Vagina (tissue), 2 donors: ENCODE measurements at regions not wholly inside any gene's neighbourhood (a gene's known extent, or its start where the extent isn't known, plus 50 kb on each side); places are given as distances from the start of the nearest gene placed in this dataset.
A peak's percentile ranks its signal among the peaks of the same experiment; 100 is the strongest.

ENCODE experiments used
- DNase-seq, 2 donors: peaks; one replicate each; pipeline ENCODE4 v3.0.0-alpha.2; 2017; ENCODE audit errors: extremely low spot score in 2 of 2
- H3K27ac ChIP-seq: fragments of 200-600 bp; sonication (generic); one replicate; pipeline ENCODE4 v1.5.1; 2019
- H3K27me3 ChIP-seq: fragments of 200-600 bp; sonication (generic); one replicate; pipeline ENCODE4 v1.5.1; 2019
- H3K36me3 ChIP-seq, 2 donors: fragments of 200-600 bp; sonication (generic); one replicate each; pipeline ENCODE4 v1.5.1; 2017 to 2019
- H3K4me1 ChIP-seq: fragments of 200-600 bp; sonication (generic); one replicate; pipeline ENCODE4 v1.5.1; 2019
- H3K4me3 ChIP-seq, 2 donors: fragments of 200-600 bp; sonication (generic); 1 replicate in 1 of 2; 2 replicates in 1 of 2; pipeline ENCODE4 v1.5.1; 2016 to 2019
- H3K9me3 ChIP-seq: fragments of 200-600 bp; sonication (generic); one replicate; pipeline ENCODE4 v1.5.1; 2019
- POLR2A ChIP-seq, 2 donors: fragments of 450-650 bp; IDR thresholded peaks; one replicate each; pipeline ENCODE4 v1.6.1; 2017; ENCODE audit warnings: antibody characterized with exemption in 2 of 2, mild to moderate bottlenecking in 2 of 2, moderate library complexity in 2 of 2
- POLR2AphosphoS5 ChIP-seq, 2 donors: sonication (generic); formaldehyde crosslinking; IDR thresholded peaks; one replicate each; pipeline ENCODE4 v1.9.0; 2017; ENCODE audit warnings: antibody characterized with exemption in 2 of 2, mild to moderate bottlenecking in 2 of 2, low read depth in 1 of 2; ENCODE audit not compliant: insufficient read depth in 1 of 2
- intact Hi-C: fragments of 100-400 bp; cut with DNase I; formaldehyde crosslinking; loops from one replicate; pipeline ENCODE4 v1.15.1; 2023
- TF ChIP-seq, protein P1 (sequence below), 3 experiments: fragments of 450-650 bp in 2 of 3; fragments of 200-600 bp in 1 of 3; sonication (generic) in 1 of 3; IDR thresholded peaks; one replicate each; pipeline ENCODE4 v1.5.1; 2017 to 2019; ENCODE audit warnings: antibody characterized with exemption in 3 of 3, mild to moderate bottlenecking in 2 of 3, moderate library complexity in 2 of 3

DNA sequence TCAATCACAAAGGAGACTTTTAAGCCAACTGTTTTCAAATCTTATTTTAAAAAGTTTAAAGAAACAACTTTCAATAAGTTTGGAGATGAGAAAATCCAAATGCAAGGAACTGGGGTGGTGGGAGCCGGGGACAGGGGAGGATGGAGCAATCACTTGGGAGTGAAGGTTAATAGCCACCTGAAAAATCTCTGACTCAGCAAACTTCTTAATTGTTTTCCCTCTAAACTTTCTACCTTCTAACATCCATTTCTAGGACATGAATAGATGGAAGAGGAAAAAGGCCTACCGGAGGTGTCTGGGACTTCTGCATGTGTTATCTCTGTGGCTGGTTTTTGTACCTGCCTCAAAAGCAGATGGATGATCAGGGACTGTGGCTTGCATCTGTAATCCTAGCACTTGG is 360.6 kb downstream of the OSTF1 start:
- TF ChIP-seq POLR2AphosphoS5 (IDR thresholded peaks at IDR 0.05; ENCODE audit: insufficient read depth in 1 of 2, low read depth in 1 of 2), result no peak
- TF ChIP-seq, protein P1, sequence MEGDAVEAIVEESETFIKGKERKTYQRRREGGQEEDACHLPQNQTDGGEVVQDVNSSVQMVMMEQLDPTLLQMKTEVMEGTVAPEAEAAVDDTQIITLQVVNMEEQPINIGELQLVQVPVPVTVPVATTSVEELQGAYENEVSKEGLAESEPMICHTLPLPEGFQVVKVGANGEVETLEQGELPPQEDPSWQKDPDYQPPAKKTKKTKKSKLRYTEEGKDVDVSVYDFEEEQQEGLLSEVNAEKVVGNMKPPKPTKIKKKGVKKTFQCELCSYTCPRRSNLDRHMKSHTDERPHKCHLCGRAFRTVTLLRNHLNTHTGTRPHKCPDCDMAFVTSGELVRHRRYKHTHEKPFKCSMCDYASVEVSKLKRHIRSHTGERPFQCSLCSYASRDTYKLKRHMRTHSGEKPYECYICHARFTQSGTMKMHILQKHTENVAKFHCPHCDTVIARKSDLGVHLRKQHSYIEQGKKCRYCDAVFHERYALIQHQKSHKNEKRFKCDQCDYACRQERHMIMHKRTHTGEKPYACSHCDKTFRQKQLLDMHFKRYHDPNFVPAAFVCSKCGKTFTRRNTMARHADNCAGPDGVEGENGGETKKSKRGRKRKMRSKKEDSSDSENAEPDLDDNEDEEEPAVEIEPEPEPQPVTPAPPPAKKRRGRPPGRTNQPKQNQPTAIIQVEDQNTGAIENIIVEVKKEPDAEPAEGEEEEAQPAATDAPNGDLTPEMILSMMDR (IDR thresholded peaks at IDR 0.05), result no peak
- TF ChIP-seq POLR2A (IDR thresholded peaks at IDR 0.05), result no peak
- peaks cover 44% of the 10 kb centered on the region for H3K4me1 ChIP-seq
- H3K9me3 ChIP-seq, result no peaks in the 10 kb centered on the region
- DNase-seq, result no peak
- H3K4me3 ChIP-seq, result no peak overlapping the region
- H3K27me3 ChIP-seq, result no peaks in the 10 kb centered on the region
- intact Hi-C loops, result no loop called here
- no peaks in the 10 kb centered on the region for H3K36me3 ChIP-seq
- H3K27ac ChIP-seq, result peak overlapping the region; percentile 57

DNA sequence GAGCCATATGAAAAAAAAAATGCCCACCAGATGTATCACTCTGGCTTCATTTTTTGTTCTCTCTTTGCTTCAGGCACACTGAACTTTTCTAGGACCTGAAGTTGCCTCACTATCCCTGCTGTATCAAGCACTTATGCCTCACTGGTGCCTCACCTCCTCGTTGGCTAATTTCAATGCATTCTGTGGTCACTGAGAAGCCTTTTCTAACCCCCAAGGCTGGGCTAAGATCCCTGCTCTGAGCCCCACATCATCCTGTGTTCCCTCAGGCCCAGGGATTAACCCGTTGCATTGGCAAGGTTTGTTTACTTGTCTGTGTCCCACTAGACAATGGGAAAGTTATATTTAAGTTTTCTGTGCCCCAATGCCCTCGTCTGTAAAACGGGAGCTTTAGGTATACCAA is 362.7 kb downstream of the OSTF1 start:
- H3K36me3 ChIP-seq, result no peaks in the 10 kb centered on the region
- H3K9me3 ChIP-seq, result no peaks in the 10 kb centered on the region
- intact Hi-C loops, result no loop called here
- H3K27me3 ChIP-seq, result no peaks in the 10 kb centered on the region
- no peak overlapping the region for H3K27ac ChIP-seq
- peaks cover 51% of the 10 kb centered on the region for H3K4me1 ChIP-seq
- H3K4me3 ChIP-seq, result no peak overlapping the region
- DNase-seq, result no peak
- TF ChIP-seq POLR2A (IDR thresholded peaks at IDR 0.05), result no peak
- no peak for TF ChIP-seq POLR2AphosphoS5 (IDR thresholded peaks at IDR 0.05; ENCODE audit: insufficient read depth in 1 of 2, low read depth in 1 of 2)
- TF ChIP-seq, protein P1 (IDR thresholded peaks at IDR 0.05), result no peak

DNA sequence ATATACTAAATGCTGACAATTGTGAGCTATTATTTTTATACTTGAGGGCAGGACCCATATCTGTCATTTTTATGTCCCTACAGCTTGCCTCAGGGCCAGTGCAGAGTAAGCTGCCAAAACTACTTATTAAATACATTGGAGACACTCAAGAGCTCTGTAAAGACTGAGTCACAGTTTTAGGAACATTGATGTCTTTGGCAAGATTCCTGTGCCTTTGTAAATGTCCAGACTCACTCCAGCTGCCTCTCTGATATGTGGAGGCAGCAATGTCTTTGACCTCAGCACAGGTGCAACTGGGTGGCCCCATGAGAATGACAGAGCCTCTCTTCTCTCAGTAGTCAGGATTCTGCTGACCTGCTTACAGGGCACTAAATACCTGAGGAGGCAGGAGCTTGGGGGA is 363.2 kb downstream of the OSTF1 start:
- Histone ChIP-seq H3K27me3 (no peaks in the 10 kb centered on the region), H3K4me3 (no peak overlapping the region), H3K4me1 (peaks cover 56% of the 10 kb centered on the region), H3K9me3 (no peaks in the 10 kb centered on the region), H3K36me3 (no peaks in the 10 kb centered on the region), H3K27ac (no peak overlapping the region)
- intact Hi-C loops, result no loop called here
- TF ChIP-seq, protein P1 (IDR thresholded peaks at IDR 0.05), result no peak
- TF ChIP-seq POLR2AphosphoS5 (IDR thresholded peaks at IDR 0.05; ENCODE audit: insufficient read depth in 1 of 2, low read depth in 1 of 2) (no peak), POLR2A (IDR thresholded peaks at IDR 0.05) (no peak)
- DNase-seq, result no peak

DNA sequence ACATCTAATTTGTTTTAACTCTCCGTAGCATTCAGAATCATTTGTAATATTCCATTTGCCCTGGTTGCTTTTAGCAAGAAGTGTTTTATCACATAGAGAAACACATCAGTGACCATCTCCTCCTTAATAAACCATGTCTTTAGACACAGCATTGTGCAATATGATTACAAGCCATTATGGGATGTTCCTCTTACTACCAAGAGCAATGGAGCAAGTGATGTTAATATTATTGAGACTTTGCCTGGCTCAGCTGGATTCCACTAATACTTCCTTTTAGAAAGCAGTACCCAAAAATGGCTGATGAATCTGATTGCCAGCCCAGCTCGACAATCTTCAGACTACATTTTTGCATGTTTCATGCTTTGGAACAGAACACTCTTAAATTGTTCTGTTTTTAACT is 364.2 kb downstream of the OSTF1 start:
- Histone ChIP-seq H3K9me3 (no peaks in the 10 kb centered on the region), H3K4me1 (peaks cover 58% of the 10 kb centered on the region), H3K4me3 (no peak overlapping the region), H3K36me3 (no peaks in the 10 kb centered on the region), H3K27me3 (no peaks in the 10 kb centered on the region), H3K27ac (no peak overlapping the region)
- TF ChIP-seq POLR2AphosphoS5 (IDR thresholded peaks at IDR 0.05; ENCODE audit: insufficient read depth in 1 of 2, low read depth in 1 of 2), result no peak
- no peak for TF ChIP-seq POLR2A (IDR thresholded peaks at IDR 0.05)
- TF ChIP-seq, protein P1 (IDR thresholded peaks at IDR 0.05), result no peak
- intact Hi-C loops, result no loop called here
- no peak for DNase-seq

DNA sequence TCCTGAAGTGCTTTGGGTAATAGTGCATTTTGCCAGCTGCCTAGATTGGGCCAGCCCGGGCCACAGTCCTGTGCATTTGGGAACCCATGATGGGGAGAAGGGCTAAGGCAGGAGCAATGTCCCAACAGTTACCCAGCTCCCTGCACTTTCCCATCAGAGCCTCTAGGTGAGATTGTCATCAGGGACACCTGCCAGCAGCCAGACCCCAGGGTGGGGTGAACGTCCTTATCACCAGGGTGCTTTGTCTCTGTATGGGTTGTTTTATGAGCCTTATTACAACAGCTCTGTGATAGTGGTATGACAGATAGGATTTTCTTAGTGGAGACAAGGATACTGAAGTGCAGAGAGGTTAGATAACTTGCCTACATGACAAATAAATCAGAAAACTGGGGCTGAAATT is 365.7 kb downstream of the OSTF1 start:
- intact Hi-C loops, result no loop called here
- no peak for DNase-seq
- H3K4me3 ChIP-seq, result no peak overlapping the region
- no peaks in the 10 kb centered on the region for H3K27me3 ChIP-seq
- no peaks in the 10 kb centered on the region for H3K9me3 ChIP-seq
- no peaks in the 10 kb centered on the region for H3K36me3 ChIP-seq
- peaks cover 44% of the 10 kb centered on the region for H3K4me1 ChIP-seq
- no peak for TF ChIP-seq POLR2A (IDR thresholded peaks at IDR 0.05)
- TF ChIP-seq, protein P1 (IDR thresholded peaks at IDR 0.05), result no peak
- TF ChIP-seq POLR2AphosphoS5 (IDR thresholded peaks at IDR 0.05; ENCODE audit: insufficient read depth in 1 of 2, low read depth in 1 of 2), result no peak
- H3K27ac ChIP-seq, result peak overlapping the region; percentile 14
